CD4-positive, alpha-beta T cell (primary cell): ENCODE measurements at regions not wholly inside any gene's neighbourhood (a gene's known extent, or its start where the extent isn't known, plus 50 kb on each side); places are given as distances from the start of the nearest gene placed in this dataset.
"Not testable (repeated sequence)": the region's sequence is repeated elsewhere in the genome, so short reads cannot be mapped to it uniquely, and the experiment has no call there.

Source experiments
- ATAC-seq: fragments of 200-7000 bp; cut with Tn5 transposase; one replicate; pipeline ENCODE4 v1.10.0; 2022; ENCODE audit warnings: mild to moderate bottlenecking; ENCODE audit not compliant: poor library complexity
- CTCF ChIA-PET: fragments of 350-600 bp; sonication (Branson Sonifier 250); formaldehyde crosslinking; loops from one replicate; lab custom pipeline; 2021; ENCODE audit warnings: antibody characterized with exemption, inconsistent platforms; lab: Charles Lee
- POLR2A ChIA-PET: fragments of 350-600 bp; sonication (Branson Sonifier 250); formaldehyde crosslinking; loops from one replicate; lab custom pipeline; 2021; ENCODE audit warnings: antibody characterized with exemption, inconsistent platforms; lab: Charles Lee
- DNase-seq, 14 experiments: peaks; one replicate each; pipeline ENCODE4 v3.0.0-alpha.2; 2013 to 2020; ENCODE audit warnings: mixed read lengths in 2 of 14
- H3K27ac ChIP-seq, 2 donors: one replicate each; pipeline versions ENCODE4 v1.5.1 to v1.7.0; 2013; ENCODE audit warnings: low read length in 2 of 2, low read depth in 1 of 2, mild to moderate bottlenecking in 1 of 2
- H3K27me3 ChIP-seq, 2 experiments: 1 replicate in 1 of 2; 2 replicates in 1 of 2; pipeline versions ENCODE4 v1.6.1 to v1.7.0; 2013; ENCODE audit warnings: low read length in 2 of 2, control low read depth in 1 of 2, mild to moderate bottlenecking in 1 of 2, moderate library complexity in 1 of 2; ENCODE audit not compliant: insufficient read depth in 2 of 2, control insufficient read depth in 1 of 2
- H3K36me3 ChIP-seq: one replicate; pipeline ENCODE4 v1.6.1; 2013; ENCODE audit warnings: low read length, control low read depth; ENCODE audit not compliant: insufficient read depth
- H3K4me1 ChIP-seq: one replicate; pipeline ENCODE4 v1.6.1; 2013; ENCODE audit warnings: low read length, control low read depth; ENCODE audit not compliant: insufficient read depth
- H3K4me3 ChIP-seq: one replicate; pipeline ENCODE4 v1.5.1; 2013; ENCODE audit warnings: mild to moderate bottlenecking, low read length, moderate library complexity
- H3K9me3 ChIP-seq, 2 experiments: 1 replicate in 1 of 2; 2 replicates in 1 of 2; pipeline versions ENCODE4 v1.6.1 to v1.7.0; 2013; ENCODE audit warnings: low read length in 2 of 2, mild to moderate bottlenecking in 2 of 2, control low read depth in 1 of 2, moderate library complexity in 1 of 2; ENCODE audit not compliant: control insufficient read depth in 1 of 2, insufficient read depth in 1 of 2
- H3K27ac Mint-ChIP-seq: one replicate; pipeline ENCODE4 v1.8.0; 2020; ENCODE audit warnings: mixed read lengths
- H3K27me3 Mint-ChIP-seq: one replicate; pipeline ENCODE4 v1.8.0; 2021; ENCODE audit warnings: mixed read lengths
- H3K36me3 Mint-ChIP-seq: one replicate; pipeline ENCODE4 v1.8.0; 2021; ENCODE audit warnings: low read depth, mixed read lengths
- H3K4me1 Mint-ChIP-seq: one replicate; pipeline ENCODE4 v1.8.0; 2021; ENCODE audit warnings: low read depth, mixed read lengths
- H3K4me3 Mint-ChIP-seq: one replicate; pipeline ENCODE4 v1.8.0; 2020; ENCODE audit warnings: mild to moderate bottlenecking, mixed read lengths
- H3K9me3 Mint-ChIP-seq: one replicate; pipeline ENCODE4 v1.8.0; 2020; ENCODE audit warnings: mixed read lengths
- CTCF ChIP-seq: fragments of 200-600 bp; IDR thresholded peaks from one replicate; pipeline ENCODE4 v1.8.0; 2022; ENCODE audit warnings: antibody characterized with exemption, mild to moderate bottlenecking
- intact Hi-C, 2 experiments: fragments of 100-400 bp; cut with DNase I in 1 of 2; cut with micrococcal nuclease in 1 of 2; formaldehyde crosslinking; loops; one replicate each; pipeline versions ENCODE4 v1.15.1 to v1.9.0; 2023 to 2025; cut with DNase I, micrococcal nuclease

GRCh38 chr6:167690931-167691330 lies 135.8 kb upstream of the AFDN start:
- H3K36me3 ChIP-seq, result no peaks in the 10 kb centered on the region
- peaks cover 0 to 8% of the 10 kb centered on the region in 2 experiments for H3K9me3 ChIP-seq
- ChIA-PET CTCF (no interaction called here), POLR2A (no interaction called here)
- Mint-ChIP-seq H3K4me1 (no peaks in the 10 kb centered on the region), H3K9me3 (no peaks in the 10 kb centered on the region), H3K36me3 (no peaks in the 10 kb centered on the region), H3K4me3 (no peak overlapping the region), H3K27ac (no peak overlapping the region), H3K27me3 (peaks cover 35% of the 10 kb centered on the region)
- intact Hi-C loops, result no loop called here
- TF ChIP-seq CTCF, result no peak
- no peak for ATAC-seq
- no peak for DNase-seq
- peaks cover 0 to 9% of the 10 kb centered on the region in 2 experiments for H3K27me3 ChIP-seq
- no peak overlapping the region for H3K4me3 ChIP-seq
- H3K27ac ChIP-seq, result no peak overlapping the region
- H3K4me1 ChIP-seq, result no peaks in the 10 kb centered on the region

GRCh38 chr6:167691533-167692312 lies 135.0 kb upstream of the AFDN start:
- H3K27ac ChIP-seq, result no peak overlapping the region
- CTCF ChIA-PET, result no interaction called here
- Mint-ChIP-seq H3K9me3 (no peaks in the 10 kb centered on the region), H3K36me3 (no peaks in the 10 kb centered on the region), H3K4me3 (no peak overlapping the region), H3K27me3 (peaks cover 32% of the 10 kb centered on the region), H3K27ac (no peak overlapping the region), H3K4me1 (no peaks in the 10 kb centered on the region)
- H3K9me3 ChIP-seq, result peaks cover 0 to 11% of the 10 kb centered on the region in 2 experiments
- intact Hi-C loops, result no loop called here
- ATAC-seq (no peak), DNase-seq (no peak)
- peaks cover 0 to 9% of the 10 kb centered on the region in 2 experiments for H3K27me3 ChIP-seq
- no peak for TF ChIP-seq CTCF
- POLR2A ChIA-PET, result no interaction called here
- no peaks in the 10 kb centered on the region for H3K4me1 ChIP-seq
- H3K36me3 ChIP-seq, result no peaks in the 10 kb centered on the region
- H3K4me3 ChIP-seq, result no peak overlapping the region

- H3K9me3 Mint-ChIP-seq, DNase-seq, ATAC-seq, intact Hi-C loops, H3K36me3 Mint-ChIP-seq, CTCF ChIA-PET, H3K27me3 ChIP-seq, H3K4me1 Mint-ChIP-seq, H3K36me3 ChIP-seq, POLR2A ChIA-PET, H3K27ac Mint-ChIP-seq, H3K27ac ChIP-seq, H3K4me3 Mint-ChIP-seq, H3K4me3 ChIP-seq, H3K9me3 ChIP-seq, H3K4me1 ChIP-seq: not testable (repeated sequence)
- H3K27me3 Mint-ChIP-seq, result peaks cover 28% of the 10 kb centered on the region
These were observed 133.2 kb upstream of the AFDN start for GRCh38 chr6:167693478-167693877.

GRCh38 chr6:167695831-167696230 lies 130.9 kb upstream of the AFDN start:
- Mint-ChIP-seq H3K27me3 (peaks cover 34% of the 10 kb centered on the region), H3K9me3 (no peaks in the 10 kb centered on the region), H3K27ac (no peak overlapping the region), H3K4me3 (no peak overlapping the region), H3K4me1 (peaks cover 21% of the 10 kb centered on the region), H3K36me3 (no peaks in the 10 kb centered on the region)
- Histone ChIP-seq H3K4me3 (no peak overlapping the region), H3K36me3 (no peaks in the 10 kb centered on the region), H3K27me3 (no peaks in the 10 kb centered on the region), H3K27ac (no peak overlapping the region), H3K9me3 (peaks cover 0 to 3% of the 10 kb centered on the region in 2 experiments), H3K4me1 (peaks cover 18% of the 10 kb centered on the region)
- ATAC-seq (no peak), DNase-seq (no peak)
- intact Hi-C loops, result no loop called here
- ChIA-PET CTCF (no interaction called here), POLR2A (no interaction called here)
- TF ChIP-seq CTCF, result no peak
